ENCODE measurements at regions not wholly inside any gene's neighbourhood (a gene's known extent, or its start where the extent isn't known, plus 50 kb on each side); places are given as distances from the start of the nearest gene placed in this dataset.

DNA sequence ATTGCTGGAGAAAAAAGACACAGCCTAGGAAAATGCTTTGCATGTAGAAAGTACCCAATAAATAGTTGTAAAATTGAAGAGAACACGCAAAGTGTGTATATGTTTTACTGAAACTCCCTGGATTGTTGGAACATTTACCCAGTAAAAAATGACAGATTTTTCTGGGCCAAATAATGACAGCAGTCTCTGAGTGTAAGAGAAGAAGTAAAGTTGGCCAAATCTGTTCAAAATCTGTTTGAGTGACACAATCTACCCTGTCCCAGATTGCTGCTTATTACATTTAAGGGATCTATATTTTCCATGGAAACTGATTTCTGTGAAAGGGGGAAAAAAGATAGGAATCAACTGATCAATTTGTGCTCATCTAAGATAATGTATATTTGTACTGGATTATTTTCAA lies 267.9 kb downstream of the TUSC7 start:
- TF ChIP-seq, protein P1, sequence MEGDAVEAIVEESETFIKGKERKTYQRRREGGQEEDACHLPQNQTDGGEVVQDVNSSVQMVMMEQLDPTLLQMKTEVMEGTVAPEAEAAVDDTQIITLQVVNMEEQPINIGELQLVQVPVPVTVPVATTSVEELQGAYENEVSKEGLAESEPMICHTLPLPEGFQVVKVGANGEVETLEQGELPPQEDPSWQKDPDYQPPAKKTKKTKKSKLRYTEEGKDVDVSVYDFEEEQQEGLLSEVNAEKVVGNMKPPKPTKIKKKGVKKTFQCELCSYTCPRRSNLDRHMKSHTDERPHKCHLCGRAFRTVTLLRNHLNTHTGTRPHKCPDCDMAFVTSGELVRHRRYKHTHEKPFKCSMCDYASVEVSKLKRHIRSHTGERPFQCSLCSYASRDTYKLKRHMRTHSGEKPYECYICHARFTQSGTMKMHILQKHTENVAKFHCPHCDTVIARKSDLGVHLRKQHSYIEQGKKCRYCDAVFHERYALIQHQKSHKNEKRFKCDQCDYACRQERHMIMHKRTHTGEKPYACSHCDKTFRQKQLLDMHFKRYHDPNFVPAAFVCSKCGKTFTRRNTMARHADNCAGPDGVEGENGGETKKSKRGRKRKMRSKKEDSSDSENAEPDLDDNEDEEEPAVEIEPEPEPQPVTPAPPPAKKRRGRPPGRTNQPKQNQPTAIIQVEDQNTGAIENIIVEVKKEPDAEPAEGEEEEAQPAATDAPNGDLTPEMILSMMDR (IDR thresholded peaks at IDR 0.05), result no peak
- TF ChIP-seq POLR2A (IDR thresholded peaks at IDR 0.05), result no peak

Data from lower leg skin (tissue), 3 donors.